ENCODE measurements at regions not wholly inside any gene's neighbourhood (a gene's known extent, or its start where the extent isn't known, plus 50 kb on each side); places are given as distances from the start of the nearest gene placed in this dataset.

GRCh38 chr10:42984035-42984610 lies 92.7 kb upstream of the RET start:
- Histone ChIP-seq H3K9me1 (ENCODE audit: control insufficient read depth, extremely low read depth, insufficient read depth, low read length) (no peaks in the 10 kb centered on the region), H3K4me3 (ENCODE audit: control insufficient read depth in 2 of 3, extremely low read depth in 1 of 3, insufficient read depth in 2 of 3, low read depth in 1 of 3, low read length in 3 of 3) (no peak overlapping the region), H4K20me1 (ENCODE audit: control insufficient read depth, extremely low read depth, insufficient read depth, low read length) (no peaks in the 10 kb centered on the region), H3K4me1 (ENCODE audit: control insufficient read depth, extremely low read depth, insufficient read depth, low read length) (no peaks in the 10 kb centered on the region), H3K4me2 (ENCODE audit: control insufficient read depth, extremely low read depth, insufficient read depth, low read depth, low read length) (no peak overlapping the region), H3K27me3 (ENCODE audit: control insufficient read depth, extremely low read depth, insufficient read depth, low read length) (no peaks in the 10 kb centered on the region), H2AFZ (ENCODE audit: control insufficient read depth, low read length) (no peak overlapping the region), H3K79me2 (ENCODE audit: control insufficient read depth, insufficient read depth, low read length) (no peaks in the 10 kb centered on the region), H3K36me3 (ENCODE audit: control insufficient read depth in 2 of 2, extremely low read depth in 1 of 2, insufficient read depth in 2 of 2, low read length in 2 of 2) (no peaks in the 10 kb centered on the region), H3K9me3 (ENCODE audit: control insufficient read depth, low read depth, low read length) (no peaks in the 10 kb centered on the region), H3K27ac (ENCODE audit: control insufficient read depth, insufficient read depth, low read length) (no peak overlapping the region), H3K9ac (ENCODE audit: control insufficient read depth, extremely low read depth, insufficient read depth, low read length) (no peak overlapping the region)
- dilution Hi-C loops (cut with MboI; ENCODE audit: extremely low pct_ligation_motif_present, low sequenced_read_pairs), result no loop called here
- no peak for DNase-seq (ENCODE audit: low read depth, low spot score)
- no peak for FAIRE-seq
- TF ChIP-seq EZH2 (IDR thresholded peaks at IDR 0.05; ENCODE audit: low read length), result no peak
- TF ChIP-seq CTCF (optimal IDR thresholded peaks at IDR 0.05 in 1 of 3, IDR thresholded peaks at IDR 0.05 in 1 of 3, conservative IDR thresholded peaks at IDR 0.05 in 1 of 3; ENCODE audit: extremely low read depth in 1 of 3, insufficient read depth in 2 of 3, low read length in 3 of 3), result no peak

GRCh38 chr10:42984761-42985325 lies 92.0 kb upstream of the RET start:
- H3K9me1 ChIP-seq (ENCODE audit: control insufficient read depth, extremely low read depth, insufficient read depth, low read length), result no peaks in the 10 kb centered on the region
- DNase-seq (ENCODE audit: low read depth, low spot score) (no peak), FAIRE-seq (no peak)
- H4K20me1 ChIP-seq (ENCODE audit: control insufficient read depth, extremely low read depth, insufficient read depth, low read length), result no peaks in the 10 kb centered on the region
- no peak overlapping the region for H3K9ac ChIP-seq (ENCODE audit: control insufficient read depth, extremely low read depth, insufficient read depth, low read length)
- no peaks in the 10 kb centered on the region for H3K36me3 ChIP-seq (ENCODE audit: control insufficient read depth in 2 of 2, extremely low read depth in 1 of 2, insufficient read depth in 2 of 2, low read length in 2 of 2)
- dilution Hi-C loops (cut with MboI; ENCODE audit: extremely low pct_ligation_motif_present, low sequenced_read_pairs), result no loop called here
- no peak overlapping the region for H3K4me2 ChIP-seq (ENCODE audit: control insufficient read depth, extremely low read depth, insufficient read depth, low read depth, low read length)
- H3K27ac ChIP-seq (ENCODE audit: control insufficient read depth, insufficient read depth, low read length), result no peak overlapping the region
- H3K4me1 ChIP-seq (ENCODE audit: control insufficient read depth, extremely low read depth, insufficient read depth, low read length), result no peaks in the 10 kb centered on the region
- TF ChIP-seq EZH2 (IDR thresholded peaks at IDR 0.05; ENCODE audit: low read length), result no peak
- TF ChIP-seq CTCF (optimal IDR thresholded peaks at IDR 0.05 in 1 of 3, IDR thresholded peaks at IDR 0.05 in 1 of 3, conservative IDR thresholded peaks at IDR 0.05 in 1 of 3; ENCODE audit: extremely low read depth in 1 of 3, insufficient read depth in 2 of 3, low read length in 3 of 3), result no peak
- no peaks in the 10 kb centered on the region for H3K9me3 ChIP-seq (ENCODE audit: control insufficient read depth, low read depth, low read length)
- no peak overlapping the region for H3K4me3 ChIP-seq (ENCODE audit: control insufficient read depth in 2 of 3, extremely low read depth in 1 of 3, insufficient read depth in 2 of 3, low read depth in 1 of 3, low read length in 3 of 3)
- H3K27me3 ChIP-seq (ENCODE audit: control insufficient read depth, extremely low read depth, insufficient read depth, low read length), result no peaks in the 10 kb centered on the region
- H2AFZ ChIP-seq (ENCODE audit: control insufficient read depth, low read length), result no peak overlapping the region
- H3K79me2 ChIP-seq (ENCODE audit: control insufficient read depth, insufficient read depth, low read length), result no peaks in the 10 kb centered on the region
